HG03354 (cell line): ENCODE measurements at regions not wholly inside any gene's neighbourhood (a gene's known extent, or its start where the extent isn't known, plus 50 kb on each side); places are given as distances from the start of the nearest gene placed in this dataset.
"Not testable (repeated sequence)": the region's sequence is repeated elsewhere in the genome, so short reads cannot be mapped to it uniquely, and the experiment has no call there.

ENCODE experiments used
- ATAC-seq: cut with Tn5 transposase; IDR thresholded peaks from one replicate; pipeline ENCODE4 v1.9.1; 2021; ENCODE audit warnings: mild to moderate bottlenecking; ENCODE audit not compliant: unreplicated experiment, poor library complexity, severe bottlenecking

GRCh38 chr15:45802140-45802539 is 167.3 kb downstream of the SQOR start:
- no peak for ATAC-seq

GRCh38 chr15:45804028-45804427 is 169.2 kb downstream of the SQOR start:
- no peak for ATAC-seq

- ATAC-seq, result no peak
Measured at GRCh38 chr15:45810201-45810600, 175.4 kb downstream of the SQOR start.

- ATAC-seq, result no peak
Measured at GRCh38 chr15:45812200-45812599, 177.4 kb downstream of the SQOR start.

GRCh38 chr15:45817578-45817977 is 182.7 kb downstream of the SQOR start:
- ATAC-seq, result not testable (repeated sequence)

GRCh38 chr15:45821390-45821789 is 186.6 kb downstream of the SQOR start:
- no peak for ATAC-seq

GRCh38 chr15:45822968-45823367 is 188.1 kb downstream of the SQOR start:
- not testable (repeated sequence) for ATAC-seq

- ATAC-seq, result no peak
Measured at GRCh38 chr15:45827275-45827674, 192.4 kb downstream of the SQOR start.

GRCh38 chr15:45827766-45828165 is 192.9 kb downstream of the SQOR start:
- no peak for ATAC-seq

GRCh38 chr15:45829336-45830153 is 194.7 kb downstream of the SQOR start:
- ATAC-seq, result no peak

- ATAC-seq, result no peak
Measured at GRCh38 chr15:45831787-45832186, 197.0 kb downstream of the SQOR start.

GRCh38 chr15:45834622-45835021 is 199.8 kb downstream of the SQOR start:
- no peak for ATAC-seq

- no peak for ATAC-seq
Measured at GRCh38 chr15:45842151-45842550, 207.3 kb downstream of the SQOR start.

- no peak for ATAC-seq
Measured at GRCh38 chr15:45847645-45848044, 212.8 kb downstream of the SQOR start.

GRCh38 chr15:45849136-45849535 is 214.3 kb downstream of the SQOR start:
- no peak for ATAC-seq

- no peak for ATAC-seq
Measured at GRCh38 chr15:45854455-45855202, 219.8 kb downstream of the SQOR start.

GRCh38 chr15:45855210-45855906 is 220.5 kb downstream of the SQOR start:
- no peak for ATAC-seq

GRCh38 chr15:45855907-45856579 is 221.2 kb downstream of the SQOR start:
- ATAC-seq, result no peak

GRCh38 chr15:45857291-45857690 is 222.5 kb downstream of the SQOR start:
- no peak for ATAC-seq

- no peak for ATAC-seq
Measured at GRCh38 chr15:45858491-45858890, 223.7 kb downstream of the SQOR start.
